ENCODE measurements at regions not wholly inside any gene's neighbourhood (a gene's known extent, or its start where the extent isn't known, plus 50 kb on each side); places are given as distances from the start of the nearest gene placed in this dataset.

DNA sequence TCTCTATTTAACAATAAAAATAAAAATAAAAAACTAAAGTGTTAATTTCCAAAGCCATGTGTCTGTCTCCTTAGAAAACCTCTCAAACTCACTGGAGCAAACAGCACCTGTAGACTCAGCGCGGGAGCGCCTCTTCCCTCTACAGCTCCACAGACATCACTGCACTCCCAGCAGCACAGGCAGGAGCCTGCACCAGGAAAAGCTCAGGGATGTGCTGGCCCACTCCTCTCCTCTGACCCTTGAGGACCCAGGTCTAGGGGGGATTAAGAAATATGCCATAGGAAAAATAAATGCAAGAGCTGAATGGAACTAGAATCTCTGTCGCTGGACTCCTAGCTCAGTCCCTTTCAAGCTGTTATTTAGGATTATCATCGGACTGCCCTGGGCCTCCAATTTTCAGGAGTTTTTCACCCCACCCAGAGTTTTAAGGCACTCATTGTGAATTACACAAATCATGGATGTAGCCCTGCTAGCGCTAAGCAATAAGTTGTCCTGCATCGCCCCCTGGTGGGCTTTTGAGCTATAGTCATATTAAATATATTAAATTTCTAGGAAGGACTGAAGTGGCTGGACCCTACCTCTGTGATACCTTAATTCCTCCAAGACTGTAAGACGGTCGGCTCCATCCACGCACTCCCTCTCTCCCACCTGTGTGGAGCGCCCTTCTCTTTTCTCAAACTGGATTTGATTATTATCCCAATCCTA is 333.9 kb downstream of the UQCRFS1 start:
- intact Hi-C loops (cut with DNase I), result loop anchor here (2.0 to 5.0 kb wide), 2 partner anchors 142 to 412 kb away; no protein-coding TSS in a partner anchor
- peak; percentile 82 for DNase-seq
- no peak overlapping the region for H3K27ac ChIP-seq
- H3K9me3 ChIP-seq, result no peaks in the 10 kb centered on the region
- TF ChIP-seq POLR2A (IDR thresholded peaks at IDR 0.05), result no peak
- TF ChIP-seq, protein P1, sequence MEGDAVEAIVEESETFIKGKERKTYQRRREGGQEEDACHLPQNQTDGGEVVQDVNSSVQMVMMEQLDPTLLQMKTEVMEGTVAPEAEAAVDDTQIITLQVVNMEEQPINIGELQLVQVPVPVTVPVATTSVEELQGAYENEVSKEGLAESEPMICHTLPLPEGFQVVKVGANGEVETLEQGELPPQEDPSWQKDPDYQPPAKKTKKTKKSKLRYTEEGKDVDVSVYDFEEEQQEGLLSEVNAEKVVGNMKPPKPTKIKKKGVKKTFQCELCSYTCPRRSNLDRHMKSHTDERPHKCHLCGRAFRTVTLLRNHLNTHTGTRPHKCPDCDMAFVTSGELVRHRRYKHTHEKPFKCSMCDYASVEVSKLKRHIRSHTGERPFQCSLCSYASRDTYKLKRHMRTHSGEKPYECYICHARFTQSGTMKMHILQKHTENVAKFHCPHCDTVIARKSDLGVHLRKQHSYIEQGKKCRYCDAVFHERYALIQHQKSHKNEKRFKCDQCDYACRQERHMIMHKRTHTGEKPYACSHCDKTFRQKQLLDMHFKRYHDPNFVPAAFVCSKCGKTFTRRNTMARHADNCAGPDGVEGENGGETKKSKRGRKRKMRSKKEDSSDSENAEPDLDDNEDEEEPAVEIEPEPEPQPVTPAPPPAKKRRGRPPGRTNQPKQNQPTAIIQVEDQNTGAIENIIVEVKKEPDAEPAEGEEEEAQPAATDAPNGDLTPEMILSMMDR (IDR thresholded peaks at IDR 0.05), result peak; percentile 32 to 68 (median 55)
- H3K4me1 ChIP-seq, result peaks cover 0 to 17% (median 15%) of the 10 kb centered on the region in 4 donors
- 26 to 30% methylated on average over 11 of the region's 11 CpGs for WGBS, 2 donors
- H3K36me3 ChIP-seq, result no peaks in the 10 kb centered on the region
- H3K4me3 ChIP-seq, result no peak overlapping the region
- no peaks in the 10 kb centered on the region for H3K27me3 ChIP-seq

DNA sequence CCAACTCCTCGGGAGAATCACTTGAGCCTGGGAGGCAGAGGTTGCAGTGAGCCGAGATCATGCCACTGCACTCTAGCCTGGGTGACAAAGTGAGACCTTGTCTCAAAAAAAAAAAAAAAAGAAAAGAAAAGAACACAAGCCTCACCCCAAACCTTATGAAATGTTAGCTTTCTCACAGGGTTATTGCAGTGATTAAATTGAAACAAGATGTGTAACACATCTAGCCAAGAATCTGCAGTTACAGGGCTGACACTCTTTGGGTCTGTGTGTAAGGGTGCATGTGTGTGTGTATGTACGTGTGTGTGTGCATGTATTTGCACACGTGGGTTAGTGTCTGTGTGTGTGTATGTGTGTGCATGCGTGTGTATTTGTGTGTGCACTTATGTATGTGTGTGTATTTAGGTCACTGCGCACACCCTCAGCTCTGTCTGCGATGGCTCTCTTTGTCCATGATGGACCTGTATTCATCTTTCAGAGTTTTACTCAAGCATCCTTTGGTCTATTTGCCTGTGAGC is 336.3 kb downstream of the UQCRFS1 start:
- Histone ChIP-seq H3K9me3 (no peaks in the 10 kb centered on the region), H3K4me3 (no peak overlapping the region), H3K27ac (no peak overlapping the region), H3K4me1 (no peaks in the 10 kb centered on the region), H3K27me3 (no peaks in the 10 kb centered on the region), H3K36me3 (no peaks in the 10 kb centered on the region)
- intact Hi-C loops (cut with DNase I), result loop anchor here (5.0 kb wide), 1 partner anchor 409 kb away; no protein-coding TSS in a partner anchor
- WGBS, 2 donors, result 68 to 69% methylated on average over 7 of the region's 7 CpGs
- no peak for DNase-seq
- TF ChIP-seq POLR2AphosphoS5 (IDR thresholded peaks at IDR 0.05) (no peak), POLR2A (IDR thresholded peaks at IDR 0.05) (no peak)

DNA sequence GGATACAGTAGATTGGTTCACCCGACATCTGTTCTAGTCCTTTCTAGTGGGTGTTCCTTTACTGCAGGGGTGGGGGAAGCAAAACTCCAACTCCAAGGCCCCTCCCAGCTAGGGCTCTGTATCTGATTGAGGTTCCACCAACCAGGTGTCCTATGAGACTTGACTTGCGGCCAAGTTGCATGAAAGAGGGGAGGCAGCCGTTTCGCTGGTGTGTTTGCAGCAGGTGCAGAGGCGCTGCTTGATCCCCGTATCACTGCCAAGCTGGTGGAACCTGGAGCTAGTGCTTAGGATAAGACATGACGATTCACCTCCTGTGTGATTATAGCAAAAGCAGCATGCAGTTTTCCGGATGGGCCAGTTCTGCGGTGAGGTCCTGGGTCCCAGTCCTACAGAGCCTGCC is 338.2 kb downstream of the UQCRFS1 start:
- 31 to 79% methylated on average over 9 of the region's 9 CpGs for WGBS, 2 donors
- no peak for TF ChIP-seq POLR2AphosphoS5 (IDR thresholded peaks at IDR 0.05)
- TF ChIP-seq, protein P1 (IDR thresholded peaks at IDR 0.05), result no peak
- TF ChIP-seq POLR2A (IDR thresholded peaks at IDR 0.05), result no peak
- no peak for TF ChIP-seq EP300 (IDR thresholded peaks at IDR 0.05)
- H3K9me3 ChIP-seq, result no peaks in the 10 kb centered on the region
- intact Hi-C loops (cut with DNase I), result loop anchor here (5.0 kb wide), 1 partner anchor 407 kb away; no protein-coding TSS in a partner anchor
- H3K4me1 ChIP-seq, result no peaks in the 10 kb centered on the region
- no peak overlapping the region for H3K27ac ChIP-seq
- H3K36me3 ChIP-seq, result no peaks in the 10 kb centered on the region
- no peak for DNase-seq
- H3K4me3 ChIP-seq, result no peak overlapping the region
- no peaks in the 10 kb centered on the region for H3K27me3 ChIP-seq

DNA sequence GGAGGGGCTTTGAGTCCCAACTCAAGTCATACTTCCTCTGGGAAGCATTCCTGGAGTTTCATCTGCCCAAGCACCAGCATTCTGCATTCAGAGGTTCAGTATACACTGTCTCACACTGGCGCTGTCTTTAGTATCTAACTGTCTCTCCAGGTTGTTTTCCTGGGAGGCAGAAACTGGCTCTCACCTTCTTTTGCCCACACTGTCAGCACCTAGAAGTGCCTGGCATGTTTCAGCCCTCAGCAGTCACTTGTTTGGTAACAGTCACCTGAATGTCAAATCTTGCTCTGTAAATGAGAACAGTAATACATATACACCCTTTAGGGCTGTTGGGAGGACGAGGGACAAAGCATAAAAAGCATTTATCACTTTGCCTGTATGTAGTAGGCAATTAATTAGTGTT is 339.6 kb downstream of the UQCRFS1 start:
- intact Hi-C loops (cut with DNase I), result no loop called here
- H3K36me3 ChIP-seq, result no peaks in the 10 kb centered on the region
- no peak overlapping the region for H3K4me3 ChIP-seq
- no peak for TF ChIP-seq POLR2A (IDR thresholded peaks at IDR 0.05)
- no peak for TF ChIP-seq EP300 (IDR thresholded peaks at IDR 0.05)
- TF ChIP-seq, protein P1 (IDR thresholded peaks at IDR 0.05), result no peak
- TF ChIP-seq POLR2AphosphoS5 (IDR thresholded peaks at IDR 0.05), result no peak
- no peaks in the 10 kb centered on the region for H3K27me3 ChIP-seq
- H3K4me1 ChIP-seq, result no peaks in the 10 kb centered on the region
- H3K9me3 ChIP-seq, result no peaks in the 10 kb centered on the region
- H3K27ac ChIP-seq, result no peak overlapping the region
- WGBS, 2 donors, result 45 to 48% methylated on average over 2 of the region's 2 CpGs
- no peak for DNase-seq

DNA sequence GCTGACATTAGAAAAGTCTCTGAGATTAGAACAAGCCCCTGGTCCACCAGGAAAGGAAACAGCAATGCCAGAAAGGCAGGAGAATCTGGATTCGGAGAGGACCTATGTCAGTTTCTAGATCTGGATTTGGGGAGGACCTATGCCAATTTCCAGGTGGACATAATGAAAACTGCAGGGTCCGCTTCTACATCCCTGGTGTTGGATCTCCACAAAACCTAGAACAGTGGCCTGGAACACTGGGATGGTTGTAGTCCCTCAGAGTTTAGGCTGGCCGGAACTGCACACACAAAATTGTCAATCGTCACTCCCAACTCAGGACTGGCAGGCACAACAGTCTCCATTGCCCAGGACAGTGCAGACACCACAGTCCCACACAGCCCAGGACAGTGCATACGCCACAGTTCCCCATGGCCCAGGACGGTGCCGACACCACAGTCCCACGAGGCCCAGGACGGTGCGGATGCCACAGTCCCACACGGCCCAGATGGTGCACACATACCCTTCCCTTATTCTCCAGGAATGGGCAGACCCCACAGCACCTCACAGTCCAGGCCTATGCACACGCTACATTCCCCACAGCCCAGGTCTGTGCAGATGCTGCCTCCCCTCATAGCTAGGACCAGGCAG is 341.7 kb downstream of the UQCRFS1 start:
- Histone ChIP-seq H3K36me3 (no peaks in the 10 kb centered on the region), H3K4me1 (no peaks in the 10 kb centered on the region), H3K27me3 (no peaks in the 10 kb centered on the region), H3K4me3 (no peak overlapping the region), H3K9me3 (no peaks in the 10 kb centered on the region), H3K27ac (no peak overlapping the region)
- intact Hi-C loops (cut with DNase I), result no loop called here
- TF ChIP-seq, protein P1 (IDR thresholded peaks at IDR 0.05), result no peak
- TF ChIP-seq POLR2AphosphoS5 (IDR thresholded peaks at IDR 0.05) (no peak), POLR2A (IDR thresholded peaks at IDR 0.05) (no peak), EP300 (IDR thresholded peaks at IDR 0.05) (no peak)
- no peak for DNase-seq
- 93 to 94% methylated on average over 12 of the region's 12 CpGs for WGBS, 2 donors

Measured in sigmoid colon (tissue), 6 donors.